Ramos (cell line): ENCODE measurements at regions not wholly inside any gene's neighbourhood (a gene's known extent, or its start where the extent isn't known, plus 50 kb on each side); places are given as distances from the start of the nearest gene placed in this dataset.

Source experiments
- in situ Hi-C: fragments of 300-500 bp; cut with MboI; formaldehyde crosslinking; loops from one replicate; pipeline ENCODE4 v1.14.3; 2022; ENCODE audit warnings: low sequenced_read_pairs; ENCODE audit not compliant: unreplicated experiment

- in situ Hi-C loops: no loop called here
Observed at GRCh38 chr12:11563785-11564739, 85.4 kb upstream of the ETV6 start.

GRCh38 chr12:11564984-11565651, 84.4 kb upstream of the ETV6 start:
- in situ Hi-C loops: no loop called here

- in situ Hi-C loops: no loop called here
Observed at GRCh38 chr12:11565752-11566151, 83.7 kb upstream of the ETV6 start.

- in situ Hi-C loops: no loop called here
Observed at GRCh38 chr12:11568155-11568761, 81.2 kb upstream of the ETV6 start.

- in situ Hi-C loops: no loop called here
Observed at GRCh38 chr12:11568762-11569478, 80.6 kb upstream of the ETV6 start.

GRCh38 chr12:11569716-11570115, 79.8 kb upstream of the ETV6 start:
- in situ Hi-C loops: no loop called here

- in situ Hi-C loops: no loop called here
Observed at GRCh38 chr12:11573880-11574279, 75.6 kb upstream of the ETV6 start.

- in situ Hi-C loops: loop anchor here (5.0 kb wide), 1 partner anchor 461 kb away; no protein-coding TSS in a partner anchor
Observed at GRCh38 chr12:11576104-11576503, 73.4 kb upstream of the ETV6 start.

- in situ Hi-C loops: loop anchor here (5.0 kb wide), 1 partner anchor 460 kb away; no protein-coding TSS in a partner anchor
Observed at GRCh38 chr12:11577658-11578260, 71.7 kb upstream of the ETV6 start.

GRCh38 chr12:11578461-11578993, 70.9 kb upstream of the ETV6 start:
- in situ Hi-C loops: loop anchor here (5.0 kb wide), 1 partner anchor 459 kb away; no protein-coding TSS in a partner anchor

GRCh38 chr12:11580125-11580751, 69.2 kb upstream of the ETV6 start:
- in situ Hi-C loops: no loop called here

- in situ Hi-C loops: no loop called here
Observed at GRCh38 chr12:11581179-11581755, 68.2 kb upstream of the ETV6 start.

GRCh38 chr12:11584221-11584855, 65.1 kb upstream of the ETV6 start:
- in situ Hi-C loops: no loop called here

GRCh38 chr12:11592484-11592883, 57.0 kb upstream of the ETV6 start:
- in situ Hi-C loops: no loop called here

GRCh38 chr12:11593013-11593412, 56.5 kb upstream of the ETV6 start:
- in situ Hi-C loops: no loop called here

- in situ Hi-C loops: no loop called here
Observed at GRCh38 chr12:11595080-11595479, 54.4 kb upstream of the ETV6 start.

GRCh38 chr12:11596141-11596540, 53.3 kb upstream of the ETV6 start:
- in situ Hi-C loops: no loop called here

- in situ Hi-C loops: no loop called here
Observed at GRCh38 chr12:11598900-11599299, 50.6 kb upstream of the ETV6 start.
